GM18508 (cell line): ENCODE measurements at regions not wholly inside any gene's neighbourhood (a gene's known extent, or its start where the extent isn't known, plus 50 kb on each side); places are given as distances from the start of the nearest gene placed in this dataset.
A peak's percentile ranks its signal among the peaks of the same experiment; 100 is the strongest.
"Not testable (repeated sequence)": the region's sequence is repeated elsewhere in the genome, so short reads cannot be mapped to it uniquely, and the experiment has no call there.

Experiments used
- ATAC-seq: cut with Tn5 transposase; IDR thresholded peaks from one replicate; pipeline ENCODE4 v1.9.1; 2021; ENCODE audit warnings: moderate number of reproducible peaks; ENCODE audit not compliant: insufficient read depth, unreplicated experiment

DNA sequence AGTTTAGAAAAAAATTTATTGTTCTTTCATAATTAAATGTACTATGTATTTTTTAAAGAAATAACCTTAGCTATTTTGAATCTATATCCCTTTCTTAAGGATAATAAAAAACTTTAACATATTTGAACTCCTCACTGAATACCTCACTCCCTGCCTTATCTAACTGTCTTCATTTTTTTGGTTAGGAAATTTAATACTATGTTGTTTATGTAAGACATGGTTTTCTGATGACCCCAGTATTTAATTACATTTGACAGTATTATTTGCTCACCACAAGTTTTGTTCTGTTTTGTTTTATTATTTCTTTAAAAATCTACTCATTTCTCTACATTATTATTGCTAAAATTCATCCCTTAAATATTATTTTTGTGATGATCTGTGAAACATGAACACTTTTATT is 394.4 kb upstream of the ADGRB3 start:
- ATAC-seq: no peak

DNA sequence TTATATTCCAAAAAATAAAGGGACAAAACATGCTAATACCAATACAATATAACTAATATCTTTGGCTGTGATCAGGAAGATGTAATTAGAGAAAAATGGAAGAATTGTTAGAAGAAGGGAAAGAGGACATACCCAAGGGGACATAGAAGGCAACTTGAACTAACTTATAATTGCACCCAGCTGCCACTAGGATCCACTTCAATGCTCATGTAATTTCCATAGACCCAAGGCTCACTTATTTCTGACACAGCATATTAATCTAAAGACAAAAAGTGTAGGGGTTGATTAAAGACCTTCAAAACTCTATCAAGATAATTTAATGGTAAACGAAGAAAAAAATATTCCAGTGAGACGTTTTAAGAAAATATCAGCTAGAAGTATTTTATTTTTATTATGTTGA is 396.0 kb upstream of the ADGRB3 start:
- no peak for ATAC-seq

DNA sequence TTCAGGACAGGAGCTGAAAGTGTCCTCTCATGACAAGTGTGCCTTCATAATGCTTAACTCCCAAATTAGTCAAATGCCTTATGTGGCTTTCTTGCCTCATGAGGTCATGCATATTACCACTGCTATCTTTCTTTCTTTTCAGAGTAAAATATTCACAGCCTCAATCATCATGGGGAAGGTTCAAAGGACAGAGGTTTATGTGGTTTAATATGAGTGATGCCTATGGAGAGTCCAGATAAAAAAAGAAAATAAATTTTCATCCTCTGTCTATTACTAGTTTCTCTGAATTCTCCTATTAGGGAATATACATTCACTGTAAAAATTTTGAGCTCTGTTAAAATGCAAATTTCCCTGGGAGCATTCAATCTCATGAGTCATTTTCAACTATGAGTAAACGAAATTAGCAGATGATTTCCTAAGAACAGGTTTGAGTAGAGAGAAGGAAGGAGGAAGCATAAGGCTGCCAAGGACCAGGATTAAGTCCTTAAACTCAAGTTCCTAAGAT is 396.9 kb upstream of the ADGRB3 start:
- peak; percentile 60 for ATAC-seq

DNA sequence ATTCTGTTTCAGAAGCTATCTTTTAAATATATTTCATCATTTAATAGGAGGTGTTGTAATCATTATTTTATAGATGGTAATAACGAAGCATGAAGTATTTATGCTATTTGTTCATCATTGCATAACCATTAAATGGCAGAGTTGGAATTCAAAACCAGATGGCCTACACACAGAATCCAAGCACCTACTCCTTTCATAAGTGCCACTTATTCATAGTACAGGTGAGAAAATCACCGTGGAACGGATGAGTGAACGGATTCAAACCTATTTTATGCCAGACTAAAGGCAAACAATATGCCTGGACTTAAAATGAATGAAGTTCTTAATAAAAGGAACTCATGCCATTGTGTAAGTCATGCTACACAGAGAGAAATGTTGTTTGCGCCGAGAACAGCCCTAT is 397.9 kb upstream of the ADGRB3 start:
- no peak for ATAC-seq

DNA sequence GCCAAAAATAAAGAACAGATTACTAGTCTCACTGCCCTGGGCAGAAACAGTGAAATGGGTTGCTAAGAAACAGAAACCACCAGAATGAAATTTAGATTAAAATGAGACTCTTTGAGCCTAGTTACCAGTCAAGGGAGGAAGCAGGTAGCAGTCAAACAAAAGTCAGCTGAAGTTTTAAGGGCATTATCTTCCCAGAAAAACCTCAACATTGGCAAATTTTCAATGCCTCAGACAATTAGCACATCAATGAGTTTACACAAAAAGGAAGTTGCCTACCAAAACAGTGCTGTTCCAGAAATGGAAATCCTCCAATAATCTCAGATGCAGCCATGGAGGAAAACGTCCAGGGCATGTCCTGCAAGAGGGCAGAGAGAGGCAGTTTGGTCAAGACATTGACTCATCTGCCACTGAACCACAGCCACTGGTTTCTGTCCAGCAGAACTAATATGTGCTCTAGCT is 399.7 kb upstream of the ADGRB3 start:
- no peak for ATAC-seq

DNA sequence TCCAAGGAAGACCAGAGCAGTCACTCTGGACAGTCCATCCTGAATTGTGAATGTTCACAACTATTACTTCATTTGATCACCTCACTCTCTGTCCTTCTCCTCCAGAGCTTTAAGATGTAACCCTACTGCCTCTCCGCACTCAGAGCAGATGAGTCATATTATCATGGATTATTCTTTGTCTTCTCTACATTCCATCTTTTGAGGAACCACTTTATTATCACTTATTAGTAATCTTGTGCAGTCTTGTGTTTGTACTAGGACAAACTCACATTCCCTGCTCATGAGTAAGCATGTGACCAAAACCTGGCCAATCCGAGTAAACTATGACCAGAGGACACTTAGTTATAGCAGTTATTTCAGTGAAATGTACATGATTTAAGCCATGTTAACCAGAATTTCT is 401.5 kb upstream of the ADGRB3 start:
- ATAC-seq: no peak

DNA sequence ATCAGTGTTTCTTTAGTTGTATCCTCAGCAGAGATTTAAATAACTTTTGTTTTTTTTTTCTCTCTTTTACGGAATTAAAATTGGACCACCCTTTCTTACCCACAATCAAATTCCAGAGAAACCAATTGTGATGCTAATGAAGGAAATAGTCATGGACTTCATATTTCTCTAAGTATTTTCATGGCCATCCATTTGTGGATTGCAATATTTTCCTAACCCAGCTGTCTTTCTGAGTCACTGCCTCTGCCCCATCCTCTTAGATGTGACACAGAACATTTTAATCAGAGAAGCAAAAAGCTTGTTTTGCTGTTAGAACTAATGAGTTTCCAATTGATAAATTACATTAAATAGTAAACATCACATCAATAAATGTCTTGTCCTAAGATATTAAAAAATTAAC is 405.5 kb upstream of the ADGRB3 start:
- no peak for ATAC-seq

DNA sequence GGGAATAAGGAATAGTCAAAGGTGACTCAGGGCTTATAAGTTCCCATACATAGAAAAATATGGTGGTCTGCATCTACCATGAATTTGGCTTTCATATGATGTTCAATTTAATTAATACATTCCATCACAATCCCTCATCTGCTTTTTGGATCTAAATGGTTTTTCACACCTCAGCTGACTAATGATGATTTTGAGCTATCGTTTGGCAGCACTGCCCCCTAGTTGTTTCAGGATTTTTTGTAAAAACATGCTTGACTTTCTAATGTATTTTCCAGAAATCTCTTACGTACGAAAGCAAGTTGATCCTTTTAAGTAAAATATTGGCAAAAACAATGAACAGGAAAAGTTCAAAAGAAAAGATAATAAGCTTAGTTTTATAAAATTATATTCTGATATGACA is 408.6 kb upstream of the ADGRB3 start:
- ATAC-seq: no peak

DNA sequence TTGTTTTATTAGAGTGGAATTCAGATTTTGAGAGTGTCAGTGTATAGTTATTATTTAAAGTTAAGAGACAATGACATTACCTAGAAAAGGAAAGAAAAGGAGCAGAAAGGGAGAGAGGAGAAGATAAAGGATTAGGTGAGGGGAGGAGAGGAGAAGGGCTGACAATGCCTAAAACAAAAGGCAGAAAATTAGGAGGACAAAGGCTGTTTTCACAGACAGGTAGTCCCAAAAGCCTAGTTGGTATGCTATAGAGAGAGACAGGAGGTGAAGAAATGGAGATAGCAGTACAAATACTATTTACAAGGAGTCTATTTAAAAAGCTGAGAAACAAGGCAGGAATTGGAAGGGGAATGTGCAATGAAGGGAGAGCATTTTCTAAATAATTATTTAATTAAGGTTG is 409.4 kb upstream of the ADGRB3 start:
- ATAC-seq: no peak

DNA sequence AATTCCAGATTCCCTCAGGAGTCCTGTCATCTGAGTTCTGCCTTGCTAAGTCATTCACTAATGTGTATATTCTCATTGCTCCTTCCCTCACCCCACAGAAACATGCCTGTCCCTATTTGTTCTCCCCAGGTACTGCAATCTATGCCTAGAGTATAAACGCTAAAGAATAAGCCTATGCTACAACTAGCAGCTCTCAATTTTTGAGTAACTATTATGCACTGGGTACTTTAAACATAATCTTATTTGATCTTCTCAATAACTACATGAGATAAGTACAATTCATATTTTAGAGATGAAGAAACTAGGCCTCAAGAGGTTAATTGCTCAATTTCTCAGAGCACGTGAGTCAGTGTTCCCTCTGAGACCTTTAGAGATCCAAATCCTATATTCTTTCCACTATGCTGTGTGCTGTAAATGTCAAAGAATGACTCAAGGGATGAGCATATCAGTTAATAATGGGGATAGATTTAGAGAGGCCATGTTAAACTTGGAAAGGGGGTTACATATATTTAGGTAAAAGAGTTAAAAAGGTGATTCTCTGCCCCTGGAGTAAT is 423.8 kb upstream of the ADGRB3 start:
- no peak for ATAC-seq

DNA sequence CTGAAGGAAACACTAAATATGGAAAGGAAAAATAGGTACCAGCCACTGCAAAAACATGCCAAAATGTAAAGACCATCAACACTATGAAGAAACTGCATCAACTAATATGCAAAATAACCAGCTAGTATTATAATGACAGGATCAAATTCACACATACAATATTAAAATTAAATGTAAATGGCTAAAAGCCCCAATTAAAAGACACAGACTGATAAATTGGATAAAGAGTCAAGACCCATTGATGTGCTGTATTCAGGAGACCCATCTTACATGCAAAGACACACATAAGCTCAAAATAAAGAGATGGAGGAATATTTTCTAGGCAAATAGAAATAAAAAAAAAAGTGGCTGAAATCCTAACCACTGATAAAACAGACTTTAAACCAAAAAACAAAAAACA is 427.5 kb upstream of the ADGRB3 start:
- not testable (repeated sequence) for ATAC-seq

DNA sequence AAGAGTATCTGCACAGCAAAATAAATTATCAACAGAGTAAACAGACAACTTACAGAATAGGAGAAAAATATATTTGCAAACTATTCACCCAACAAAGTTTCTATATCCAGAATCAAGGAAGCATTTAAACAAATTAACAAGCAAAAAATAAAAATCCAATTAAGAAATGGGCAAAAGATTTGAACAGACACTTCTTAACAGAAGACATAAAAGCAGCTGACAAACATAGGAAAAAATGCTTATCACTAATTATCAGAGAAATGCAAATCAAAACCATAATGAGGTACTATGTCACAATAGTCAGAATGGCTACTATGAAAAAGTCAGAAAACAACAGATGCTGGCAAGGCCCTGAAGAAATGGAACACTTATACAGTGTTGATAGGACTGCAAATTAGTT is 434.2 kb upstream of the ADGRB3 start:
- ATAC-seq: no peak

DNA sequence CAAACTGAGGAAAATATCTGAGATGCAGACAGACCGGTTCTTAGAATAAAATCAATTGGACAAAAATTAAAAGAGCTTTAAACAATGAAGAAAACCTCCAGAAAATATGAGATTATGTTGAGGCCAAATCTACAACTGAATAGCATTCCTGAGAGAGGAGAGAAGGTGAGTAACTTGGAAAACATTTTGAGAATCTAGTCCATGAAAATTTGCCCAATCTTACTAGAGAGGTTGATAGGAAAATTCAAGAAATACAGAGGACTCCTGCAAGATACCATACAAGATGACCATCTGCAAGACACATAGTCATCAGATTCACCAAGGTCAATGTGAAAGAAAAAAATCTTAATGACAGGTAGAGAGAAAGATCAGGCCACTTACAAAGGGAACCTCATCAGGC is 437.7 kb upstream of the ADGRB3 start:
- ATAC-seq: no peak

DNA sequence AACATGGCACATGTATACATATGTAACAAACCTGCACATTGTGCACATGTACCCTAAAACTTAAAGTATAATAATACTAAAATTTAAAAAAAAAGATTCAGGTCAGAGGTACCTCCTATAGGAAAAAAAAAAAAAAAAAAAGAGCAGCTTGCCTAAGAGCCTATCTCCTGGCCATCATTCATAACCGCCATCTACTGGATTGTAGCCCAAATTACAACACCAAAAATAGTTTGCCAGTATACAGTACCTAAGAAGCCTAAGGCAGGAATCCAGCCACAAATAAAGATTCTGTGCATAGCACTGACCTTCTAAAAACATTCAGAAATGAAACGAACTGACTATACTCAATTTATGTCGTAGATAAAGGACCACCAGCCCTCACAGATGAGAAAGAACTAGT is 438.4 kb upstream of the ADGRB3 start:
- ATAC-seq: no peak

DNA sequence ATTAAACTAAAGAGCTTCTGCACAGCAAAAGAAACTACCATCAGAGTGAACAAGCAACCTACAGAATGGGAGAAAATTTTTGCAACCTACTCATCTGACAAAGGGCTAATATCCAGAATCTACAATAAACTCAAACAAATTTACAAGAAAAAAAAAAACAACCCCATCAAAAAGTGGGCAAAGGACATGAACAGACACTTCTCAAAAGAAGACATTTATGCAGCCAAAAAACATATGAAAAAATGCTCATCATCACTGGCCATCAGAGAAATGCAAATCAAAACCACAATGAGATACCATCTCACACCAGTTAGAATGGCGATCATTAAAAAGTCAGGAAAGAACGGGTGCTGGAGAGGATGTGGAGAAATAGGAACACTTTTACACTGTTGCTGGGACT is 439.3 kb upstream of the ADGRB3 start:
- not testable (repeated sequence) for ATAC-seq

DNA sequence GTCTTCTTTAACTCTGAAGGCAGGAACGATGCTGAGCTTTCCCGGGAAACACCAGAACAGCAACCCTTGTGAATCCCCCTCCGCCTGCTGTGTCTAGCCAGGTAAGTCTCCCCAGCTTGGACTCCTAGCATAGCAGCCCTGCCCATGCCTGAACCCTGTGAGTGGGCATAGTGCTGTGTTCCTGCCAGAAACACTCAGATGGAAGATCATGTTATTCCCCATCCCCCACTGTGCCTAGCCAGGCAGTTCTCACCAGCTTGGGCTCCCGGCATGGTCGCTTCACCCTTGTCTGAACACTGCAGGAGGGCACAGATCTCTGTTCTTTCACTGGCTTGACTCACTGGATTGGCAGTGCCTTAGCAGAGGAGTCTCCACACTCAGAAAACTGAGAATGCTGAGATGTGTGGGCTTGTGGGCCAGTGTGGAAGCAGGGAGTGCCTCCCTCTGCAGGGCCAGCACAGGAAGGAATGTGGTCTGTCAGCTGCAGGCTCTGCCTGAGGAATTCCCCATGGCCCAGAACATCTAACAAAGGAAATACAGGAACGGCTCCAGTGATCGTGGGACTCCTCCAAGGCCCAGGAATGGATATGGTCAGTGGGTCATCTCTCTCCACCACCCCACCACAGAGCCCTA is 440.1 kb upstream of the ADGRB3 start:
- ATAC-seq: no peak

DNA sequence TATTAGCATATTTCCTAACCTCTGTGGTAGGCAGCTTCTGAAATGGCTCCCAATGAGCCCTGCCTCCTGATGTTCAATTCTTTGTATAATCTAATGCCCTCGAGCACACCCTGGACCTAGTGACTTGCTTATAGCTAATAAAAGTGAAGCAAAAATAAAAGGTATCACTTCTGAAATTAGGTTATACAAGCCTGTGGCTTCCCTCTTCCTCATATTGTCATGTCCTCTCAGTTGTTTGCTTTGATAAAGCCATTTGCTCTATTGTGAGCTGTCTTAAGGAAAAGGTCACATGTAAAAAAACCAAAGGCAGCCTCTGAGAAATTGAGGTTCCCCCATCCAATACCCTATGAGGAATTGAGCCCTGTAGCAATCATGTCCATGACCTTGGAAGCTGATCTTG is 442.1 kb upstream of the ADGRB3 start:
- ATAC-seq: no peak

DNA sequence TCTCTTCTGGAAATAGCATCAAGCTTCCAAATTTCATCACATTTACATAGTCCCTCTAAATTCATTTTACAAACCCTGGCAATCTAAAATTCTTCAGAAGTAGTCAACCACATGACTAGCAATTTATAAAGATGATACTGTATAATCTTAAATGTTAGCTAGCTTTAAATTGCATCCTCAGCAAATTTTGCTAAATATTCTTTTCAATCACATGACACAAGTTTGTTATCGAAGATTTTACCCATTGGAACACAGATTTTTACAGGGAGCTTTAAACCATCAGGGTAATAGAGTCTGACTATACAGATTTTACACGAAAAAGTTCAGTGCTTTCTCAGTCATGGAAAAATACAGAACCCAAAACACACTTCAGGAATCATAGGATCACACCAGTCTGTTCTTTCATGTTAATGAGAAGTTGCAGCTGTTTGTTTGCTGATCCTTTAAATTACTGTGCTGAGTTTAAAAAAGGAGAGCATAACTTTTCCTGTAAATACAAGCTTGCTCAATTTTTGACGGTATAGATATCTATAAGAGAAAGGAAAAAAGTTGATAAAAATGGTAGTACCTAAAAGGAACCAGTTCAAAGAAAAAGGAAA is 445.8 kb upstream of the ADGRB3 start:
- ATAC-seq: no peak

DNA sequence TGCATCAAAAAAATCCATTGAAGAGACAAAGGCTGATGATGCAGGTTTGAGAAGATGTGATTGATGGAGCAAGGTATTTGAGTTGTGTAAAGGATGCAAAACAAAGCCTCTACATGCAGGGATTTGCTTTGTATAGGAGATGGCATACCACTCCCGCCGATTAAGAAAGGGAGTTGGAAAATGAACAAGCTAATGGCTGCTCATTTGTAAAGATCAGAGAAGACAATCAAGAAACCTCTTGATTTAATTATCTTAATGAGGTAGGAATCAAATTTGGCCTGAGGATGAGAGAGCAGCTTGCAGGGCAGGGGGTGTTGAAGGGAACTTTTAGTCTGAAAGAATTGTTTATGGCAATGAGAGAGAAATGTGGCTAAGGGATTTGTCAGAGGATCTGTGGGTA is 448.2 kb upstream of the ADGRB3 start:
- no peak for ATAC-seq

DNA sequence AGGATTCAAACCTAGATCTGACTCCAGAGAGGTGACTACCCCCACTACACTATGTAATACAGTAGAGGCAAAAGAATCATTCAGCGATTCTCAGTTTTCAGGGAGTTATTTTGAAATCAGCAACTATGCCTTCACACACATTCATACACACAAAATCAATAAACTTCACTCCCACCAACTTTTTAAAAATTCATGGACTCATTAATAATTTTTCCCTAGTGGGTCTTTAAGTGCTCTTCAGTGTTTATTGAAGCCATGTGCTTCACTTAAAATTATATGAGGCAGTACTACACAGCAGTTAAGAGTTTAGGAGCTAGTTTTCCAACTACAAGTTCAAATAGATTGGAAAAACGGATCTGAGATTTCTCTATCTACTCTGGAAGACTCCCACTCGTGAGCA is 452.7 kb upstream of the ADGRB3 start:
- ATAC-seq: no peak

DNA sequence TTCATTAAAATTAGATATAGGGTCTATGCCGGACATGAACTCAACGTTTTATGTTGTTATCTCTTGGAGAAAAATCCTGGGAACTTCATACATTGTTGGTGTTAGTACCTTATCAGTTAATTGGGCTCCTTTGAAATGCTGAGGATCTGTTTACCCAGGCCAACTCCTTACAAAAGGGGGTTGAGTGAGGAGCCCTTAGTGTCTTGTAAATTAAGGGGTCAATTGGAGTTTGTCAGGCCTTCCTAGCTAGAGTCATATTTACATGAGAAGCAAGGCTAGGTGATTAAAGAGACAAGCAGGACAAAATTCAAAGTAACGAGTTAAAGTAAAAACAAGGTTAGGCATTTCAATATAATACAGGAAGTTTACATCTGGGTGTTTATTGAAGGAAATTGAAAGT is 454.1 kb upstream of the ADGRB3 start:
- ATAC-seq: not testable (repeated sequence)

DNA sequence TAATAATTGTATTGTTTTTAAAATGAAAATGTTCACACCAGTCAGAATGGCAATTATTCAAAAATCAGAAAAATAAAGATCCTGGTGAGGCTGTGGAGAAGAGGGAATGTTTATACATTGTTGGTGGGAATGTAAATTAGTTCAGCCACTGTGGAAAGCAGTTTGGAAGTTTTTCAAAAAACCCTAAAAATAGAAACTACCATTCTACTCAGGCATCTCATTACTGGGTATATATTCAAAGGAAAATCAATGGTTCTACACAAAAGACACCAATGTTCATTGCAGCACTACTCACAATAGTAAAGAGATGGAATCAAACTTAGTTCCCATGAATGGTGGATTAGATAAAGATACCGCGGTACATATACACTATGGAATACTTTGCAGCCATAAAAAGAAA is 461.5 kb upstream of the ADGRB3 start:
- no peak for ATAC-seq
